GM18907 (cell line): ENCODE measurements at regions not wholly inside any gene's neighbourhood (a gene's known extent, or its start where the extent isn't known, plus 50 kb on each side); places are given as distances from the start of the nearest gene placed in this dataset.
"Not testable (repeated sequence)": the region's sequence is repeated elsewhere in the genome, so short reads cannot be mapped to it uniquely, and the experiment has no call there.

Experiments used
- ATAC-seq: cut with Tn5 transposase; IDR thresholded peaks from one replicate; pipeline ENCODE4 v1.9.1; 2021; ENCODE audit warnings: mild to moderate bottlenecking, moderate library complexity; ENCODE audit not compliant: unreplicated experiment

DNA sequence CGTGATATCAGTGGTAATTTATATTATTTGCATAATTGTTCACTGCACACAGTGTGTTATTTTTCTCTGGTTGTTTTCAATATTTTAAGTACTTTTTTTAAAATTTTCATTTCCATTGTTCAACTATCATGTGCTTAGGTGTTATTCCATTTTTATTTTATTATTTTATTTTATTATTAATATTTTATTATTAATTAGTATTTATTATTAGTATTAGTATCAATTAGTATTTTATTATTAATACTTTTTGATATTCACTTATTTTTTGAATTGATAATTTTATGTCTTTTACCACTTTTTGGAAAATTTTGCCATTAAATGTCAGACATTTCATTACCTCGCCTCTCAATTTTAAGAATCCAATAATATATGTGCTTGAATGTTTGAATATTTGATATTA lies 593.8 kb upstream of the GRM3 start:
- no peak for ATAC-seq

DNA sequence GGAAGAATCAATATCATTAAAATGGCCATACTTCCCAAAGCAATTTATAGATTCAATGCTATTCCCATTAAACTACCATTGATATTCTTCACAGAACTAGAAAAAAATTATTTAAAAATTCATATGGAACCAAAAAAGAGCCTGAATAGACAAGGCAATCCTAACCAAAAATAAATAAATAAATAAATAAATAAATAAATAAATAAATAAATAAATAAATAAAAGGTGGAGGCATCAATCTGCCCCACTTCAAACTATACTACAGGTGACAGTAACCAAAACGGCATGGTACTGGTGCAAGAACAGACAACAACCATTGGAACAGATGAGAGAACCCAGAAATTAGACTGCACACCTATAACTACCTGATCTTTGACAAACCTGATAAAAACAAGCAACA lies 598.5 kb upstream of the GRM3 start:
- not testable (repeated sequence) for ATAC-seq

DNA sequence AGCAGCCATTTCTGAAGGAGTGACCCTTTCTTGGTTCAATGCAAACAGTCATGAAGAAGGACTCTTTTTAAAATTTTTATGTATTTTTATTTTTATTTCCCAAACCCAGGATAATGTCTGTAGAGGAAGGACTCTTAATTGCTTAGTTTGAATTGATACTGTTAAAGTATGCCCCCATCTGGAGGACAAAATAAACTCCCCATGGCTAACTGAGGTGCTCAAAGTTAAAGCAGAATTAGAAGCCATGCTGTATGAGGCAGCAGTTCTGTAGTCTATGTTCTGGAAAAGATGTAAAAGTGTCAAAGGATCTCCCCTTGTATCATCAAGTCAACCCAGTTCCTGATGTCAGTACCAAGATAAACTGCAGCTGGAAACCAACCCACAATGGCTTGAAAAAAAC lies 617.9 kb upstream of the GRM3 start:
- ATAC-seq, result no peak

DNA sequence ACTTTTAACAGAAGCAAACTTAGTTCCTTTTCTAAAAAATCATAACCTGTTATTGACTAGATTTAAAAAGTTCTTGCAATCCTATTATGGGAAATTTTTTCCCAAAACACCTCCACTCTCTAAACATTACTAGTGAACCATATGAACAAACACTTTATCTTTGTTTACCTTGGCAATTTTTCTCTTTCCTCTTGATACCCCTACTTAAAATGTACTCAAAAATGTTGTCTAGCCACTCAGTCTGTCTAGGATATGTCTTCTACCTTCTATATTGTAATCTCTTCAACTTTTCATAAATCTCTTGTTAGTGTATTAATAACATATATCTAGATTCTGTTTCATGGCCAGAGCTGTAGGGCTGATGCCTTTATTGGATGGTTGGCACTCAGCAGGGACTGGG lies 630.0 kb upstream of the GRM3 start:
- no peak for ATAC-seq

DNA sequence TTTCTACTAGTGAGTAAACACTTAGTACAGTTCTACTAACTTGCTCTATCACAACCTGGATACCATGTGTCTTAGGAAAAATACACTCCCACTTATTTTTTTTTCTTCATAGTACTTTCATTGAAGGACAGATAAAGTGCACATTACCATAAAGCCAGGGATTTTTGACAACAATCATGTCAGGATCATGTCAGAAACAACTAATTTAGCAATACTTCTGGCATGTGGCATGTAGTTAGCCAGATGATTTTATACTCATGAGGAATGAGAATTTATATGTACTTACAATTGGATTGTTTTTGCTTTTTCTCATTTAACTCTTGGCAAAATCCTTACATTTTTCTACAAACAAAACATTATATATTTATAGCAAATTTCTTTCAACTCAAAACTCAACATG lies 630.7 kb upstream of the GRM3 start:
- ATAC-seq, result no peak

DNA sequence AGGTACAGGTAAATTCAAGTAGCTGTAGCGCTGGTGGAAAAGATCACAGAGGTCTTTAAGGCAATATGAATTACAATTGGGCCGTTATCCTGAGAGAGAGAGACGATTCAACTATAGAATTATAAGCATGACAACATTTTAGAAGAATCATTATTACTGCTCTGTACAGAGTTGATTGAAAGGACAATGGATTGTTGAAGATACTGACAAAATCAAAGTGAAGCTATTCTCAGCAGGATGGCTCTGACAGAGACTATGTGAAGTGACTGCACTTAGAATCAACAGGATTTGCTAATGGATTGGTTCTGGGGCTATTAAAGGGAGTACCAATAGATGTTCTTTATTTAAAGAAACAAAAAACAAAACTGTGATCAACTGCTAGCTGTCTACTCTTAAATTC lies 634.8 kb upstream of the GRM3 start:
- no peak for ATAC-seq

DNA sequence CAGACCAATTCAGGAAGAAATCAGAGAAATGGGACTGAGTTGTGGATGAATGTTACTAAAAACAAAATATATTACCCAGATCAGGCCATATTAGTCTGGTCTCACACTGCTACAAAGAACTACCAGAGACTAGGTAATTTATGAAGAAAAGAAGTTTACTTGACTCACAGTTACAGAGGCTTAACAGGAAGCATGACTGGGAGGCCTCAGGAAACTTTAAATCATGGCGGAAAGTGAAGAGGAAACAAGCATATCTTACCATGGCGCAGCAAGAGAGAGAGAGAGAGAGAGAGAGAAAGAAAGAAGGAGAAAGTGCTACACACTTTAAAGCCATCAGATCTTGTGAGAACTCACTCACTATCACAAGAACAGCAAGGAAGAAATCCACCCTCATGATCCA lies 636.8 kb upstream of the GRM3 start:
- ATAC-seq, result no peak

DNA sequence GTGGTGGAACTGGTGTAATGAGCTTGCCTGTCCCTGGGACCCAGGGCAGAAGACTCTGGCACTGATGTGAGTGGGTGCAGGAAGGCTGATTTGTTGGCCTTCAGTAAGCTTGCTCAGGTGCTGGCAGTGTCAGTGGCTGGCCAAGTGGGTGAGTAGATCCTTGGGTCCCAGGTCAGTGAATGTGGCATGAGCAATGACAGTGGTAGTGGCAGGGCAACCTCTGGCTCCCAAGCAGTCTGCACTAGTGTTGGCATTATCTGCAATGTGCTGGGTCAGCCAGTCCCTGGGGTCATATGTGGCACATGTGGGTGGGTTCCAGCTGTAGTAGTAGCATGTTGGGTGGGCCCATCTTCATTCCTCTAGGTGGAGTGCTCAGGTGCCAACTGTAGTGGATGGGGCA lies 640.9 kb upstream of the GRM3 start:
- ATAC-seq, result no peak

DNA sequence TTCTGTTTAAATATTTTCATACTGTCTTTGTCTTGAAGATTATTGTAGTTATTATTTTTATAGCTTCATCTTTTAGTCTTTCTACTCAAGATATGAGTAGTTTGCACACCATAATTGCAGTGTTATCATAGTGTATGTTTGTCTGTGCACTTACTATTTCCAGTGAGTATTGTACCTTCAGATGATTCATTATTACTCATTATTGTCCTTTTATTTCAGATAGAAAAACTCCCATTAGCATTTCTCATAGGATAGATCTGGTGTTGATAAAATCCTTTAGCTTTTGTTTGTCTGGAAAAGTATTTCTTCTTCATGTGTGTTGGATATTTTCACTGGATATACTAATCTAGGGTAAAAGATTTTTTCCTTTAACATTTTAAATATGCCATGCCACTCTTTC lies 646.2 kb upstream of the GRM3 start:
- no peak for ATAC-seq

DNA sequence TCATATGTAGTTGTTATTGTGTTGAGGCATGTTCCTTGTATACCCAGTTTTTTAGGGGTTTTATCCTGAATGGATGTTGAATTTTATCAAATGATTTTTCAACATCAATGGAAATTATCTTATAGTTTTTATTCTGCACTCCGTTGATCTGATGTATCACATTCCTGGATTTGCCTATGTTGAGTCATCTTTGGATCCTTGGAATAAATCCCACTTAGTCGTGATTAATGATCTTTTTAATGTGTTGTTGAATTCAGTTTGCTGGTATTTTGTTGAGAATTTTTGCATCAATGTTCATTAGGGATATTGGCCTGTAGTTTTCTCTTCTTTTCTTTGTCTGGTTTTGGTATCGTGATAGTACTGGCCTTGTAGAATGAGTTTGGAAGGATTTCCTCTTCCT lies 648.6 kb upstream of the GRM3 start:
- no peak for ATAC-seq

DNA sequence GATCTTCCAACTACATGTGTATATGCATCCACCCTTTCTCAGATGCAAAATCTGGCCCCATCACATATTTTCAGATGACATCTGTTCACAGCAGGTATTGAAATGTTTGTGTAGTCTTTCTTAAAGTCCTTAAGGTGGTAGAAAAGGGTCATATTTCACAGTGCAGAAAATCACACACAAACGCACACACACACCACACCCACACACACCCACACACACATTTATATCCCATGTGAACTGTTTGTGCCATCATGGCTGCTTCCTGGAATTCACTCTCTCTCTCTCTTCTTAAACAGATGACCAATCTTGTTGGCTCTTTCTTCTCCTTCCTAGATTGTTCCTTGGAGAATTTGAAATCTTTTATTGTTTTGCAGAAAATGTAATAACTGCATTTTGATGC lies 663.0 kb upstream of the GRM3 start:
- ATAC-seq, result no peak

DNA sequence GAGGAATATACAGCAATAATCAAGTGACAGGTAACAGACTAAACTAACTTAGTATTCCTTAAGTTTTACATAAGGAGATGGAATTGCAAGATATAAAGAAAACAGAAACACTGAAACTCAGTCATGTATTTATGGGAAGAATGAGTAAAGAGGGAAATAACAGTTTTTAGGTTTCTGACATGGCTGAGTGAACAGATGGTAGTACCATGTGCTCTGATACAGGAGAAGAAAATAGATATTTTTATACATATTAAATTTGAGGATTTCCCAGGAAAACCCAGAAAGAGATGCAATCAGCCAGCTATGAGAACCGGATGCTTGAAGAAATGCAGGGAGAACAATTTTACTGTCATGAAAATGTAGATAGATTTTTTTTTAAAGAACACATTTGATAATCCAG lies 669.5 kb upstream of the GRM3 start:
- ATAC-seq, result no peak

DNA sequence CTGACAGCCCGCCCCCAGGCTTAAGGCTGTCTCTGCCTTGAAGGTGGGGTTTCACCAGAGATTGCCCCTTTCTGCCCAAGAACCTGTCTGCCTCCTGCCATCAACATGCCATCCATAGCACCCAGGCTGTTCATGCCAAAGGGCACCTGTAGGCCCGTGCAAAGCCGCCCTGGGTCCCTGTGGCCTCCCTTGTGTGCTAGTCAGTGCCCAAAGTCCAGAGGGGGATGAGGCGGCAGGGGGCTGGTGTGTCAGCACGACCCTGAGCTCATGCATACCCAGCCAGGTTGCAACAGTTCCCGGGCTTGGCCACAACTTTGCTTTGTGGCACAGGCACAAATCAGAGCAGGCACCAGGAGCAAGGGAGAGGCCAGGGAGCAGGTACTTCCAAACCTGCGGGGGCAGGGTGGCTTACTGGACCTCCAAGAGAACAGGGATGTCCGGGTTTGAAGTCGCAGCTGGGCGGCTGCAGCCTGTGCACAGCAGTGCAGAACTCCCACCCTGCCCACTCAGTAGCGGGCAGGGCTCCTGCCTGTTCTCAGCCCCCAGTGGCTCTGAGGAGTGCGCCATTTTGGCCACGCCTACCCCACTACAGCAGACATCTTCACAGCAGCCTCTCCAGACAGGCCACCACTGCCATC lies 671.1 kb upstream of the GRM3 start:
- ATAC-seq, result no peak

DNA sequence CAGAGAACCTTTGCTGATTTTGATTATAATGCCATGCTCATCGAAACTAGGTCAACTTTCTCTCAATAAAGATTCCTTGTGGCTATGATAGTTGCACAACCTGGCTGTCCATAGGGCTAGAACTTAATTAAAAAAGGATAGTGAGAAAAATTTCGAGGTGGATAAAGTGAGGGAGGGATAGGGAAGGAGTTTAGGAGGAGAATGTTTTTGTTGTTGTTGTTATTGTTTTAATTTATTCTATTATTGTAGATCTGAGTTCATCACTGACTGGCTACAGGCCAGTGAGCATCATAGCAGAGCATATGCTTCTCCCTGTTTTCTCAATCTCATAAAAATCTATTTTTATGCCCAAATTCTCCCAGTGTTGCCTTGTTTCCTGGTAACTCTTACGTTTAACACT lies 688.7 kb upstream of the GRM3 start:
- no peak for ATAC-seq

DNA sequence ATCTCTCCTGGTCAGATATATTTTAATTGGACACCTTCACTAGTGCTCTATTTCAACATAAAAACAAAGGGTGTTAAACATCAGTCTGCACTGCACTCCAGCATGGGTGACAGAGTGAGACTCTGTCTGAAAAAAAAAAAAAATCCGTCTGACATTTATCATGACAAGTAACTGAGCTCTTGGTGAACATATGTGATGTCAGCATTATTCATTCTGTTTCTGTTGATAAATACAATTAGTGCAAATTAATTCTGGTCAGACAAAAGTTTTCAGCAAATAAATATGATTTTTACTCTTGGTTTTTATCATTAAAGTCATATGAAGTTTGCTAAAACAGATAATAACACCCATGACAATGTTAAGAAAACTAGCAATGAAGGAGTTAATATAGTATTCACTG lies 692.8 kb upstream of the GRM3 start:
- ATAC-seq, result no peak

DNA sequence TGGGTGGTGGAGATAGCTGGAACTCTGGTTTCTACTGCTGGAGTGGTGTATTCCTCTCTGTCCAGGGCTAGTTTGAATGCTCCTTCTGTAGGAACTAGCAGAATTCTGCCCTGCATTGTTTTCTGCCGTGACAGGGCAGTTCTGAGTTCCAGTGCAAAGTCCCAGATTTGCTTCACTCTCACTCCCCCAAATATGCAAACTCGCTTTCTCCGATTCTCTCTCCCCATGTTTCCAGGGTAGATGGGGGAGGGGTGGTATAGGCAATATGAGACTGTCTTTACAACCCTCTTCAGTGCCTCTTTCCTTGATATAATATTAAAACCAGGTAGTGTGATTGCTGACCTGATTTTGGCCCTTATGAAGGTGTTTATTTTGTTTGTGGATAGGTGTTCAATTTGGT lies 693.3 kb upstream of the GRM3 start:
- no peak for ATAC-seq

DNA sequence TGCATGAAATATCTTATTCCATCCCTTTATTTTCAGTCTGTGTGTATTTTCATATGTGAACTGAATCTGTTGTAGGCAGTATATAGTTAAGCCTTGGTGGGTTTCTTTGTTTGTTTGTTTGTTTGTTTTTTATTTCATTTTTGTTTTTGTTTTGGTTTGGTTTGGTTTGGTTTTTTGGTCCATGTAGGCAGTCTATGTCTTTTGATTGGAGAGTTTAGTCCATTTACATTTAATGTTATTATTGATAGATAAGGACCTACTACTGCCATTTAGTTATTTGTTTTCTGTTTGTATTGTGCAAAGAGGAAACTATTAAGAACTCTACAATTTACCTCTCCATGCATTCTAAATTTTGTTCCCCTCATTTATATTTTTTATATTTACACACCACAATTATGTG lies 695.9 kb upstream of the GRM3 start:
- ATAC-seq, result no peak

DNA sequence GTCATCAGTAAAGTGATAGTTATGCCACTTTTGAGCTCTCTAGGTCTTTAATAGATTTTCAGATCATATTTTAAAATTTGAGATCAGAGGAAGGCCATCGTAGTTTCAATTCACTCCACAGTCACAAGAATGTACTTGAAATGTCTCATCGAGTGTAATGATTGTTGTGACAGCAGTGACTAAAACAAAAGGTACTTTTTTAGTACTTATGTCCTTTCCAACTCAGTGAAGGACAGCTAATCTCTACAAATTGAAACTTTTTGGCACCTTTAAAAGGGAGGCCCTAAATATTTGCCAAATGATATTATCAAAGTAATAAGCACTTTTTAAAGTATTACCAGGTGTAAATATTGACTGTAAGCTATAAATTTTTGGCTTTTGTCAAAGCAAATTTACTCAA lies 702.9 kb upstream of the GRM3 start:
- no peak for ATAC-seq

DNA sequence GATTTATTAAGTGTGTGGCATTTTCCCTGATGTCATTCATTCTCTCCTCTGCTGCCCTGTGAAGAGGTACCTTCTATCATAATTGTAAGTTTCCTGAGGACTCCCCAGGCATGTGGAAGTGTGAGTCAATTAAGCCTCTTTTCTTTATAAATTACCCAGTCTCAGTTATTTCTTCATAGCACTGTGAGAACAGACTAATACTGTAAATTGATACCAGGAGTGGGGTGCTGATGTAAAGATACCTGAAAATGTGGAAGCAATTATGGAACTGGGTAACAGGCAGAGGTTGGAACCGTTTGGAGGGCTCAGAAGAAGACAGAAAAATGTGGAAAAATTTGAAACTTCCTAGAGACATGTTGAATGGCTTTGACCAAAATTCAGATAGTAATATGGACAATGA lies 711.8 kb upstream of the GRM3 start:
- no peak for ATAC-seq

DNA sequence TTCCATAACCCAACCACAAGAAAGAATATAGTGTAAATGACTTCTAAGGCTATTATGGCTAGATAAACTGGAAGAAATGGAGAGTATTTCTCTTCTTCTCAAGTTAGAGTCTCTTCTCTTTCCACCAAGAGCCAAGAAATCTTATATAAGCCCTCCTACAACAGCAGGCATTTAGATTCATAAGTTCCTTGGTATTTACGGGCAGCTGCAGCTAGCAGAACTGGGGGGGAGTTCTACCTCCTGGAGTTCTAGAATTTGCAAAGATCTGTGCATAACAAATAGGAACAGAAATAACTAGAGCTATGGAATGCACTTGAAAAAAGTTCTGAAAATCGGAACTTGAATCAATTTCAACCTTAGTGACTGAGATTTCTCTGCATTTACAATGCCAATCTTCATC lies 715.2 kb upstream of the GRM3 start:
- no peak for ATAC-seq

DNA sequence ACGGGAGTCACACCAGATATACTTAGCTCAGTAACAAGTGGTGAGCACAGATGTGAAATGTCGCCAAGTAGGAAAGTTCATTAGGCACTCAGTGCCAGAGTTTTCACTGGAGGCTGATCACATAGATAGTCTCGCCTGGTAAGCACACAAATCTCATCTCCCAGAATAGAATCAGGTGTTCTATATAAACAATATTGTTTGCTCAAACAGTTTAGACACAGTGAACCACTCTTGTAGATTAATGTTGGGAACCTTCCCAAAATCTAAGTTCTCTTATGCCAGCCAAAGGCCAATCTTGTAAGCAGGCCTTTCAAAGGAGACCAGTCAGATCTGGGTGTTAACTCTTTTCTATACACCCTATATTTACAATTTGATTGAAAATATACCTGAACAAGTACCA lies 716.5 kb upstream of the GRM3 start:
- ATAC-seq, result no peak

DNA sequence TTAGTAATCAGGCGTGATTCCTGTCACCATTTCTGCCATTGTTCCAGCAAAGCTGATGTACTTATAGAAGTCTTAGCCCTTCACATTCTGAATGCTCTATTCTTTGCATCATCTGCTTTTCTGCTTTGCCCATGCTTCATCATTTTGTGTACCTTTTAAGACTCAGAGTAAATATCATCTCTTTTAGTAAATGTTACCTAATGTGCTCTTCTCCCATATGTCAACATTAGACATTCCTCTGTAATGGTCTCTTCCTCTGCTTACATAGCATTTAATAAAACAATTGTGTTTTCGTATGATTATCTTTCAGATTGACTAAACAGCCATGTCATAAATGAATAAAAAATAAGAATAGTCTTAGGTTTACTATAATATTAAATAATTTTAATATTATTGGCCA lies 719.6 kb upstream of the GRM3 start:
- ATAC-seq, result no peak

DNA sequence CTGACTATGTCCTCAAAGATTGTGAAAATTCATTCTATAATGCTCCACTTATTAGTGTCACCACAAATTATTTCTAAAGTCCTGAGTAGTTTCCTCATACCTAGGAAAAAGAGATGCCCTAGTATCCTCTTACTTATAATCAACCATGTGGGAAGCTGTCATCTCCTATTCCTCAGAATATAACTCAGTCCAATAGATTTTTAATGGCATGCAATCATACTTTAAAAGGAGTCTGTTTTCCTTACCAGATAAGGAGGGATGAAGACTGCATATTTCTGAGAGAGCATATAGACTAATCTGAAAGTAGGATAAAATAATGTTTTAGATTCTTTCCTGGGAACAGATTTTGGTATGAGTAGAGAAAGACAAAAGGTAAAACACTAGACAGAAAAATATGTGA lies 727.7 kb upstream of the GRM3 start:
- ATAC-seq, result no peak

DNA sequence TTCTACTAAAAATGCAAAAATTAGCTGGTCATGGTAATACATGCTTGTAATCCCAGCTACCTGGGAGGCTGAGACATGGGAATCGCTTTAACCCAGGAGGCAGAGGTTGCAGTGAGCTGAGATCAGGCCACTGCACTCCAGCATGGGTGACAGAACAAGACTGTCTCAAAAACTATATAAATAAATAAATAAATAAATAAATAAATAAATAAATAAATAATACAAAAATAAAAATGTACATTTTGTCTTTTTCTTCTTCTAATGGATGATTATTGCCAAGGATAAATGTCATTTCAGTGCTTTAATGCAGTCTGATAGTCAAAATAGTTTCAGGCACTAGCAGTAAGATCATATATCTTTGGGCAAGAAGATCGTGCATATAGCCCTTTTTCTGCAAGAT lies 727.6 kb upstream of the SEMA3D start:
- ATAC-seq, result no peak
